Gastrocnemius medialis (tissue), 4 donors: ENCODE measurements at regions not wholly inside any gene's neighbourhood (a gene's known extent, or its start where the extent isn't known, plus 50 kb on each side); places are given as distances from the start of the nearest gene placed in this dataset.

Experiments
- ATAC-seq, 2 donors: fragments of 150-250 bp; one replicate each; pipeline ENCODE4 v1.9.1; 2016
- DNase-seq, 2 donors: peaks; one replicate each; pipeline ENCODE4 v3.0.0-alpha.2; 2019
- H3K27ac ChIP-seq, 4 donors: fragments of 200-600 bp; sonication (generic); 1 replicate in 1 of 4; 2 replicates in 3 of 4; pipeline ENCODE4 v1.5.1; 2016 to 2018; ENCODE audit warnings: mild to moderate bottlenecking in 2 of 4, moderate library complexity in 1 of 4
- H3K27me3 ChIP-seq, 3 donors: fragments of 200-600 bp; sonication (generic) in 2 of 3; 1 replicate in 1 of 3; 2 replicates in 2 of 3; pipeline versions ENCODE4 v1.5.1 to v1.6.0; 2016 to 2019; ENCODE audit warnings: mild to moderate bottlenecking in 1 of 3, moderate library complexity in 1 of 3
- H3K36me3 ChIP-seq, 2 donors: fragments of 200-600 bp; sonication (generic) in 1 of 2; one replicate each; pipeline ENCODE4 v1.5.1; 2017 to 2018
- H3K4me1 ChIP-seq, 2 donors: fragments of 200-600 bp; sonication (generic) in 1 of 2; one replicate each; pipeline ENCODE4 v1.5.1; 2016 to 2017; ENCODE audit warnings: mild to moderate bottlenecking in 2 of 2
- H3K4me3 ChIP-seq, 4 donors: fragments of 200-600 bp; sonication (generic) in 3 of 4; 1 replicate in 1 of 4; 2 replicates in 3 of 4; pipeline ENCODE4 v1.5.1; 2016 to 2019; ENCODE audit warnings: mild to moderate bottlenecking in 2 of 4
- H3K9me3 ChIP-seq, 3 donors: fragments of 200-600 bp; sonication (generic) in 2 of 3; 1 replicate in 1 of 3; 2 replicates in 2 of 3; pipeline ENCODE4 v1.5.1; 2016 to 2019
- CTCF ChIP-seq, 5 experiments: fragments of 450-650 bp in 3 of 5; fragments of 200-600 bp in 2 of 5; sonication (generic) in 2 of 5; IDR thresholded peaks in 4 of 5; conservative IDR thresholded peaks in 1 of 5; 1 replicate in 4 of 5; 2 replicates in 1 of 5; pipeline ENCODE4 v1.5.1; 2016 to 2019; ENCODE audit warnings: antibody characterized with exemption in 5 of 5, mild to moderate bottlenecking in 3 of 5, moderate library complexity in 3 of 5
- POLR2A ChIP-seq, 2 donors: fragments of 450-650 bp; IDR thresholded peaks; one replicate each; pipeline ENCODE4 v1.6.1; 2017; ENCODE audit warnings: antibody characterized with exemption in 2 of 2, mild to moderate bottlenecking in 2 of 2, moderate library complexity in 2 of 2
- in situ Hi-C, 4 donors: fragments of 200-750 bp; cut with MboI; loops; one replicate each; pipeline versions ENCODE4 v1.15.0 to v1.8.0; 2017; ENCODE audit warnings: low sequenced_read_pairs in 4 of 4
- intact Hi-C: fragments of 100-400 bp; cut with DNase I; formaldehyde crosslinking; loops from one replicate; pipeline ENCODE4 v1.15.1; 2023; ENCODE audit warnings: low total_unique reads

- TF ChIP-seq CTCF (IDR thresholded peaks at IDR 0.05 in 4 of 5, conservative IDR thresholded peaks at IDR 0.05 in 1 of 5): no peak
- TF ChIP-seq POLR2A (IDR thresholded peaks at IDR 0.05): no peak
- H3K36me3 ChIP-seq: no peaks in the 10 kb centered on the region
- no peak overlapping the region for H3K27ac ChIP-seq
- ATAC-seq: no peak
- intact Hi-C loops: no loop called here
- H3K27me3 ChIP-seq: no peaks in the 10 kb centered on the region
- peaks cover 0 to 4% of the 10 kb centered on the region in 2 donors for H3K4me1 ChIP-seq
- in situ Hi-C loops: no loop called here
- H3K4me3 ChIP-seq: no peak overlapping the region
- no peak for DNase-seq
- no peaks in the 10 kb centered on the region for H3K9me3 ChIP-seq
Measured at GRCh38 chr1:61602663-61603062, 122.3 kb downstream of the TM2D1 start.

GRCh38 chr1:61597601-61598000, 127.3 kb downstream of the TM2D1 start:
- TF ChIP-seq CTCF (IDR thresholded peaks at IDR 0.05 in 4 of 5, conservative IDR thresholded peaks at IDR 0.05 in 1 of 5) (no peak), POLR2A (IDR thresholded peaks at IDR 0.05) (no peak)
- ATAC-seq (no peak), DNase-seq (no peak)
- Histone ChIP-seq H3K9me3 (no peaks in the 10 kb centered on the region), H3K4me3 (no peak overlapping the region), H3K27ac (no peak overlapping the region), H3K36me3 (no peaks in the 10 kb centered on the region), H3K27me3 (no peaks in the 10 kb centered on the region), H3K4me1 (no peaks in the 10 kb centered on the region)
- in situ Hi-C loops (no loop called here), intact Hi-C loops (no loop called here)

- TF ChIP-seq CTCF (IDR thresholded peaks at IDR 0.05 in 4 of 5, conservative IDR thresholded peaks at IDR 0.05 in 1 of 5): no peak
- intact Hi-C loops (no loop called here), in situ Hi-C loops (no loop called here)
- H3K27ac ChIP-seq: no peak overlapping the region
- ATAC-seq (no peak), DNase-seq (no peak)
- no peaks in the 10 kb centered on the region for H3K36me3 ChIP-seq
- H3K27me3 ChIP-seq: no peaks in the 10 kb centered on the region
- H3K9me3 ChIP-seq: no peaks in the 10 kb centered on the region
- H3K4me3 ChIP-seq: no peak overlapping the region
- no peaks in the 10 kb centered on the region for H3K4me1 ChIP-seq
Measured at GRCh38 chr1:61593331-61593730, 131.6 kb downstream of the TM2D1 start.

GRCh38 chr1:61591351-61591750, 133.6 kb downstream of the TM2D1 start:
- TF ChIP-seq POLR2A (IDR thresholded peaks at IDR 0.05): no peak
- no peak for TF ChIP-seq CTCF (IDR thresholded peaks at IDR 0.05 in 4 of 5, conservative IDR thresholded peaks at IDR 0.05 in 1 of 5)
- H3K9me3 ChIP-seq: no peaks in the 10 kb centered on the region
- intact Hi-C loops (no loop called here), in situ Hi-C loops (no loop called here)
- H3K27me3 ChIP-seq: no peaks in the 10 kb centered on the region
- no peak overlapping the region for H3K4me3 ChIP-seq
- no peaks in the 10 kb centered on the region for H3K36me3 ChIP-seq
- no peaks in the 10 kb centered on the region for H3K4me1 ChIP-seq
- no peak overlapping the region for H3K27ac ChIP-seq
- DNase-seq (no peak), ATAC-seq (no peak)
